ENCODE measurements at regions not wholly inside any gene's neighbourhood (a gene's known extent, or its start where the extent isn't known, plus 50 kb on each side); places are given as distances from the start of the nearest gene placed in this dataset.

DNA sequence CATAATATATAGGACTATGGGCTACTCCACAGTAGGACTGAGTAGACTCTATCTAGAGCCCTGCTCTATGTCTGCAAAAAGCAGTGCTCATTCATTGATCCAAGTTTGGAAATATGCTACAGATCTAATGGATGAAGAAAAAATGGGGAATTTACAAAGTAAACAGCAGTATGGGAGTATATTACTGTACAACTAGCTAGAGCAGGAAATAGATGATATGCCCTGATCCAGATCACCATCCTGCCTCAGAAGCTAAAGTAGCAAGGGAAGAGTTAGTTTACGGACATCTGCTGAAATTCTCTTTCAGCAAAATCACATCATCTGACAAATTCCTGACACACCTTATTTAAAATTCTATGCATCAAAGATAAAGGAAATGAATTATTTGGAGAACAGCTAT is 168.2 kb upstream of the SEMA3A start:
- TF ChIP-seq, protein P1, sequence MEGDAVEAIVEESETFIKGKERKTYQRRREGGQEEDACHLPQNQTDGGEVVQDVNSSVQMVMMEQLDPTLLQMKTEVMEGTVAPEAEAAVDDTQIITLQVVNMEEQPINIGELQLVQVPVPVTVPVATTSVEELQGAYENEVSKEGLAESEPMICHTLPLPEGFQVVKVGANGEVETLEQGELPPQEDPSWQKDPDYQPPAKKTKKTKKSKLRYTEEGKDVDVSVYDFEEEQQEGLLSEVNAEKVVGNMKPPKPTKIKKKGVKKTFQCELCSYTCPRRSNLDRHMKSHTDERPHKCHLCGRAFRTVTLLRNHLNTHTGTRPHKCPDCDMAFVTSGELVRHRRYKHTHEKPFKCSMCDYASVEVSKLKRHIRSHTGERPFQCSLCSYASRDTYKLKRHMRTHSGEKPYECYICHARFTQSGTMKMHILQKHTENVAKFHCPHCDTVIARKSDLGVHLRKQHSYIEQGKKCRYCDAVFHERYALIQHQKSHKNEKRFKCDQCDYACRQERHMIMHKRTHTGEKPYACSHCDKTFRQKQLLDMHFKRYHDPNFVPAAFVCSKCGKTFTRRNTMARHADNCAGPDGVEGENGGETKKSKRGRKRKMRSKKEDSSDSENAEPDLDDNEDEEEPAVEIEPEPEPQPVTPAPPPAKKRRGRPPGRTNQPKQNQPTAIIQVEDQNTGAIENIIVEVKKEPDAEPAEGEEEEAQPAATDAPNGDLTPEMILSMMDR (IDR thresholded peaks at IDR 0.05): no peak
- no peak for TF ChIP-seq POLR2A (IDR thresholded peaks at IDR 0.05)
